H1 (cell line): ENCODE measurements at regions not wholly inside any gene's neighbourhood (a gene's known extent, or its start where the extent isn't known, plus 50 kb on each side); places are given as distances from the start of the nearest gene placed in this dataset.

Experiments used
- CTCF ChIA-PET: fragments of 300-600 bp; sonication (Branson Sonifier 250); formaldehyde crosslinking; loops from one replicate; lab custom pipeline; 2021; ENCODE audit not compliant: partially characterized antibody; lab: Charles Lee
- POLR2A ChIA-PET: fragments of 300-600 bp; sonication (Branson Sonifier 250); formaldehyde crosslinking; loops from one replicate; lab custom pipeline; 2021; ENCODE audit warnings: inconsistent platforms; ENCODE audit not compliant: partially characterized antibody; lab: Charles Lee
- DNase-seq, 2 experiments: peaks; one replicate each; pipeline versions ENCODE4 v3.0.0 to v3.0.0-alpha.2; 2010 to 2022; ENCODE audit warnings: low spot score in 2 of 2, low read depth in 1 of 2, mixed read lengths in 1 of 2
- FAIRE-seq: peaks from 2 replicates; lab custom pipeline; 2011; peaks lifted over from hg19 to GRCh38; lab: Jason Lieb, UNC
- H2AFZ ChIP-seq: 2 replicates; pipeline ENCODE4 v1.8.1; 2012; ENCODE audit warnings: low read length, inconsistent platforms
- H2AK5ac ChIP-seq: 2 replicates; pipeline ENCODE4 v1.6.1; 2013; ENCODE audit warnings: low read depth, low read length
- H2BK120ac ChIP-seq: replicated peaks from 2 replicates; pipeline ENCODE3; 2013; ENCODE audit warnings: low read depth, low read length, inconsistent platforms
- H2BK12ac ChIP-seq: 2 replicates; pipeline ENCODE4 v1.6.1; 2013; ENCODE audit warnings: low read depth, low read length
- H2BK15ac ChIP-seq: 2 replicates; pipeline ENCODE4 v1.6.1; 2013; ENCODE audit warnings: low read length
- H2BK20ac ChIP-seq: 2 replicates; pipeline ENCODE4 v1.6.1; 2013; ENCODE audit warnings: low read length
- H2BK5ac ChIP-seq: 2 replicates; pipeline ENCODE4 v1.6.1; 2013; ENCODE audit warnings: low read depth, low read length
- H3K14ac ChIP-seq: 2 replicates; pipeline ENCODE4 v1.6.1; 2013; ENCODE audit warnings: inconsistent platforms; ENCODE audit not compliant: insufficient read length
- H3K18ac ChIP-seq: 2 replicates; pipeline ENCODE4 v1.6.1; 2013; ENCODE audit warnings: low read length; ENCODE audit errors: extremely low read depth
- H3K23ac ChIP-seq: 2 replicates; pipeline ENCODE4 v1.6.1; 2013; ENCODE audit warnings: inconsistent platforms; ENCODE audit not compliant: insufficient read length
- H3K23me2 ChIP-seq: 2 replicates; pipeline ENCODE4 v1.6.1; 2013; ENCODE audit warnings: low read depth, low read length
- H3K27ac ChIP-seq: 2 replicates; pipeline ENCODE4 v1.6.1; 2011; ENCODE audit warnings: low read depth, low read length, inconsistent platforms
- H3K27me3 ChIP-seq, 4 experiments: replicated peaks in 1 of 4; 1 replicate in 1 of 4; 2 replicates in 3 of 4; pipeline versions ENCODE4 v1.6.1 to v1.8.1; 2011 to 2013; ENCODE audit warnings: low read length in 3 of 4, mild to moderate bottlenecking in 3 of 4, inconsistent platforms in 2 of 4, mixed read lengths in 2 of 4, moderate library complexity in 1 of 4; ENCODE audit not compliant: control insufficient read depth in 3 of 4, insufficient read depth in 3 of 4; ENCODE audit errors: extremely low read depth in 1 of 4
- H3K36me3 ChIP-seq, 4 experiments: 2 replicates each; pipeline versions ENCODE4 v1.6.1 to v1.8.1; 2011 to 2013; ENCODE audit warnings: mild to moderate bottlenecking in 4 of 4, low read length in 3 of 4, moderate library complexity in 2 of 4, control low read depth in 1 of 4, inconsistent platforms in 1 of 4; ENCODE audit not compliant: insufficient read depth in 4 of 4, control insufficient read depth in 2 of 4
- H3K4ac ChIP-seq: replicated peaks from 2 replicates; pipeline ENCODE3; 2013; ENCODE audit warnings: low read length, low read depth, mixed read lengths, inconsistent platforms; ENCODE audit not compliant: insufficient read length
- H3K4me1 ChIP-seq, 4 experiments: replicated peaks in 1 of 4; 1 replicate in 1 of 4; 2 replicates in 3 of 4; pipeline versions ENCODE4 v1.6.1 to v1.8.1; 2011 to 2013; ENCODE audit warnings: low read length in 3 of 4, inconsistent platforms in 2 of 4, mixed read lengths in 1 of 4; ENCODE audit not compliant: insufficient read depth in 4 of 4, control insufficient read depth in 3 of 4
- H3K4me2 ChIP-seq, 2 experiments: 2 replicates each; pipeline versions ENCODE4 v1.6.1 to v1.8.1; 2011 to 2013; ENCODE audit warnings: low read depth in 2 of 2, low read length in 2 of 2, control low read depth in 1 of 2, inconsistent platforms in 1 of 2, mild to moderate bottlenecking in 1 of 2; ENCODE audit not compliant: insufficient read depth in 1 of 2
- H3K4me3 ChIP-seq, 4 experiments: fragments of 200-600, 300-600 bp in 1 of 4; sonication (generic), shearing (Covaris generic), sonication (Bioruptor Twin) in 1 of 4; 2 replicates each; pipeline versions ENCODE4 v1.5.1 to v1.8.1; 2011 to 2016; ENCODE audit warnings: low read length in 4 of 4, low read depth in 3 of 4, control low read depth in 2 of 4, inconsistent platforms in 2 of 4, mild to moderate bottlenecking in 2 of 4, mixed read lengths in 1 of 4, moderate library complexity in 1 of 4; ENCODE audit not compliant: insufficient read depth in 2 of 4; ENCODE audit errors: extremely low read depth in 1 of 4
- H3K56ac ChIP-seq: replicated peaks from 2 replicates; pipeline ENCODE3; 2013; ENCODE audit warnings: low read depth, mild to moderate bottlenecking, mixed read lengths, low read length, inconsistent platforms; ENCODE audit not compliant: insufficient read length
- H3K79me1 ChIP-seq: 2 replicates; pipeline ENCODE4 v1.6.1; 2013; ENCODE audit warnings: low read depth, low read length, control low read depth
- H3K79me2 ChIP-seq, 2 experiments: 2 replicates each; pipeline versions ENCODE4 v1.6.1 to v1.8.1; 2012 to 2013; ENCODE audit warnings: low read length in 2 of 2, mild to moderate bottlenecking in 2 of 2, inconsistent platforms in 1 of 2; ENCODE audit not compliant: insufficient read depth in 2 of 2, control insufficient read depth in 1 of 2
- H3K9ac ChIP-seq, 4 experiments: replicated peaks in 1 of 4; 1 replicate in 1 of 4; 2 replicates in 3 of 4; pipeline versions ENCODE4 v1.6.1 to v1.8.1; 2011 to 2013; ENCODE audit warnings: low read depth in 3 of 4, low read length in 3 of 4, control low read depth in 2 of 4, mild to moderate bottlenecking in 2 of 4, moderate library complexity in 2 of 4, inconsistent platforms in 1 of 4; ENCODE audit errors: extremely low read depth in 1 of 4
- H3K9me3 ChIP-seq, 2 experiments: 2 replicates each; pipeline versions ENCODE4 v1.6.1 to v1.8.1; 2012 to 2013; ENCODE audit warnings: mild to moderate bottlenecking in 2 of 2, moderate library complexity in 2 of 2, control low read depth in 1 of 2, inconsistent platforms in 1 of 2, low read depth in 1 of 2, low read length in 1 of 2, mixed read lengths in 1 of 2; ENCODE audit not compliant: insufficient read depth in 2 of 2
- H4K20me1 ChIP-seq, 2 experiments: replicated peaks in 1 of 2; 2 replicates each; pipeline versions ENCODE3 to v1.8.1; 2011 to 2013; ENCODE audit warnings: inconsistent platforms in 2 of 2, low read length in 2 of 2, mild to moderate bottlenecking in 1 of 2; ENCODE audit not compliant: insufficient read depth in 2 of 2, control insufficient read depth in 1 of 2
- H4K5ac ChIP-seq: 2 replicates; pipeline ENCODE4 v1.6.1; 2013; ENCODE audit warnings: low read length, low read depth, mixed read lengths, inconsistent platforms; ENCODE audit not compliant: insufficient read length
- H4K8ac ChIP-seq: 2 replicates; pipeline ENCODE4 v1.8.0; 2013; ENCODE audit warnings: mild to moderate bottlenecking, moderate library complexity, low read length, inconsistent platforms; ENCODE audit not compliant: insufficient read depth; ENCODE audit errors: extremely low read depth
- H4K91ac ChIP-seq: replicated peaks from 2 replicates; pipeline ENCODE3; 2013; ENCODE audit warnings: low read length, mixed read lengths, inconsistent platforms; ENCODE audit not compliant: insufficient read length
- CHD1 ChIP-seq: IDR thresholded peaks from 2 replicates; pipeline ENCODE4 v1.6.1; 2012; ENCODE audit warnings: low read depth, low read length, improper control_type of control experiment
- EGR1 ChIP-seq: IDR thresholded peaks from 2 replicates; pipeline ENCODE4 v1.6.1; 2011; ENCODE audit warnings: low read depth, low read length, borderline replicate concordance
- EP300 ChIP-seq, 2 experiments: IDR thresholded peaks; 1 replicate in 1 of 2; 2 replicates in 1 of 2; pipeline ENCODE4 v1.6.1; 2011 to 2012; ENCODE audit warnings: low read depth in 2 of 2, low read length in 2 of 2, mild to moderate bottlenecking in 2 of 2, borderline replicate concordance in 1 of 2, inconsistent platforms in 1 of 2, moderate library complexity in 1 of 2
- KDM5A ChIP-seq: fragments of 200-600 bp; IDR thresholded peaks from 2 replicates; pipeline ENCODE4 v1.7.1; 2012; ENCODE audit warnings: mild to moderate bottlenecking, low read length, inconsistent platforms, mixed read lengths
- MAFK ChIP-seq: IDR thresholded peaks from 2 replicates; pipeline ENCODE4 v1.6.1; 2012; ENCODE audit warnings: low read depth, mild to moderate bottlenecking, improper control_type of control experiment, low read length
- PHF8 ChIP-seq: fragments of 200-600 bp; sonication (generic); conservative IDR thresholded peaks from 2 replicates; pipeline ENCODE4 v1.7.1; 2012; ENCODE audit warnings: low read depth, mild to moderate bottlenecking, inconsistent platforms, low read length, moderate library complexity
- TAF1 ChIP-seq: IDR thresholded peaks from 2 replicates; pipeline ENCODE4 v1.6.1; 2011; ENCODE audit warnings: mild to moderate bottlenecking, low read depth, low read length
- TEAD4 ChIP-seq: IDR thresholded peaks from 2 replicates; pipeline ENCODE4 v1.6.1; 2012; ENCODE audit warnings: low read depth, low read length, inconsistent platforms, mixed read lengths
- WGBS, 2 experiments: shearing (Covaris generic) in 1 of 2; methylation state at CpG; one replicate each; pipeline versions ENCODE4 v1.1.6 to v1.1.7; 2013 to 2015; ENCODE audit warnings: low lambda C conversion rate in 2 of 2, mixed read lengths in 2 of 2, inconsistent platforms in 1 of 2, low coverage in 1 of 2, missing lambda C conversion rate in 1 of 2; ENCODE audit not compliant: insufficient replicate concordance in 2 of 2, insufficient coverage in 1 of 2, insufficient read length in 1 of 2; ENCODE audit errors: extremely low coverage in 1 of 2, missing lambda C conversion rate in 1 of 2; 5-methylcytosine and 5-hydroxymethylcytosine counted together

GRCh38 chr1:209483691-209484090 lies 99.8 kb upstream of the CAMK1G start:
- H3K27me3 ChIP-seq = no peaks in the 10 kb centered on the region
- no peak overlapping the region for H4K91ac ChIP-seq
- no peaks in the 10 kb centered on the region for H3K79me1 ChIP-seq
- no peaks in the 10 kb centered on the region for H4K20me1 ChIP-seq
- no peak overlapping the region for H3K4me2 ChIP-seq
- no peak overlapping the region for H2BK120ac ChIP-seq
- no peak overlapping the region for H3K4ac ChIP-seq
- H3K4me1 ChIP-seq = no peaks in the 10 kb centered on the region
- WGBS, 2 experiments = 90% methylated on average over 4 of the region's 4 CpGs; no CpG with 5 or more reads in 1 of the 2 experiments
- H2BK20ac ChIP-seq = no peak overlapping the region
- CTCF ChIA-PET = interaction anchor here (1.5 to 2.7 kb wide), 2 partner anchors 29 to 276 kb away, joined by 3 to 10 read pairs; no protein-coding TSS in a partner anchor
- no peak overlapping the region for H2BK15ac ChIP-seq
- DNase-seq (no peak), FAIRE-seq (no peak)
- H3K36me3 ChIP-seq = no peaks in the 10 kb centered on the region
- H4K5ac ChIP-seq = no peak overlapping the region
- H2AFZ ChIP-seq = no peak overlapping the region
- H3K23me2 ChIP-seq = no peaks in the 10 kb centered on the region
- H3K27ac ChIP-seq = no peak overlapping the region
- H2BK12ac ChIP-seq = no peak overlapping the region
- no peak overlapping the region for H3K56ac ChIP-seq
- no peak overlapping the region for H3K18ac ChIP-seq
- no peak overlapping the region for H4K8ac ChIP-seq
- TF ChIP-seq KDM5A (no peak), TEAD4 (no peak), PHF8 (no peak), EGR1 (no peak), EP300 (IDR thresholded peaks at IDR 0.05; ENCODE audit: borderline replicate concordance in 1 of 2, low read depth in 2 of 2, low read length in 2 of 2) (no peak), MAFK (no peak), CHD1 (no peak), TAF1 (no peak)
- H3K4me3 ChIP-seq = no peak overlapping the region
- H2AK5ac ChIP-seq = no peak overlapping the region
- no peak overlapping the region for H3K9ac ChIP-seq
- no peak overlapping the region for H3K23ac ChIP-seq
- no peaks in the 10 kb centered on the region for H3K9me3 ChIP-seq
- H3K79me2 ChIP-seq = no peaks in the 10 kb centered on the region
- no peak overlapping the region for H3K14ac ChIP-seq
- no peak overlapping the region for H2BK5ac ChIP-seq
- POLR2A ChIA-PET = no interaction called here
